HG02642 (cell line): ENCODE measurements at regions not wholly inside any gene's neighbourhood (a gene's known extent, or its start where the extent isn't known, plus 50 kb on each side); places are given as distances from the start of the nearest gene placed in this dataset.
A peak's percentile ranks its signal among the peaks of the same experiment; 100 is the strongest.
"Not testable (repeated sequence)": the region's sequence is repeated elsewhere in the genome, so short reads cannot be mapped to it uniquely, and the experiment has no call there.

Source experiments
- ATAC-seq: cut with Tn5 transposase; IDR thresholded peaks from one replicate; pipeline ENCODE4 v1.9.1; 2021; ENCODE audit warnings: mild to moderate bottlenecking; ENCODE audit not compliant: unreplicated experiment, poor library complexity

- no peak for ATAC-seq
These were observed 52.0 kb downstream of the OLIG1 start for GRCh38 chr21:33121715-33122475.

GRCh38 chr21:33122507-33122906 is 52.6 kb downstream of the OLIG1 start:
- no peak for ATAC-seq

- ATAC-seq, result no peak
These were observed 53.6 kb downstream of the OLIG1 start for GRCh38 chr21:33123374-33124123.

- no peak for ATAC-seq
These were observed 54.9 kb downstream of the OLIG1 start for GRCh38 chr21:33124889-33125288.

GRCh38 chr21:33125680-33126375 is 55.9 kb downstream of the OLIG1 start:
- ATAC-seq, result no peak

GRCh38 chr21:33126569-33126968 is 56.6 kb downstream of the OLIG1 start:
- no peak for ATAC-seq

GRCh38 chr21:33127154-33127867 is 57.4 kb downstream of the OLIG1 start:
- ATAC-seq, result peak; percentile 74

- no peak for ATAC-seq
These were observed 57.9 kb downstream of the OLIG1 start for GRCh38 chr21:33127868-33128242.

- ATAC-seq, result no peak
These were observed 58.6 kb downstream of the OLIG1 start for GRCh38 chr21:33128538-33128937.

GRCh38 chr21:33132054-33132453 is 62.1 kb downstream of the OLIG1 start:
- ATAC-seq, result no peak

GRCh38 chr21:33133892-33134291 is 64.0 kb downstream of the OLIG1 start:
- ATAC-seq, result no peak

- no peak for ATAC-seq
These were observed 66.0 kb downstream of the OLIG1 start for GRCh38 chr21:33135925-33136324.

GRCh38 chr21:33136847-33137502 is 67.0 kb downstream of the OLIG1 start:
- no peak for ATAC-seq

GRCh38 chr21:33139084-33139483 is 69.1 kb downstream of the OLIG1 start:
- ATAC-seq, result no peak

GRCh38 chr21:33140288-33140687 is 70.3 kb downstream of the OLIG1 start:
- no peak for ATAC-seq

- ATAC-seq, result no peak
These were observed 76.5 kb downstream of the OLIG1 start for GRCh38 chr21:33146467-33146866.

- ATAC-seq, result no peak
These were observed 79.2 kb downstream of the OLIG1 start for GRCh38 chr21:33149181-33149580.

- ATAC-seq, result not testable (repeated sequence)
These were observed 78.8 kb upstream of the IFNAR2 start for GRCh38 chr21:33150968-33151367.

GRCh38 chr21:33151941-33152731 is 77.6 kb upstream of the IFNAR2 start:
- no peak for ATAC-seq
